Esophagus mucosa (tissue), 1 donor: ENCODE measurements at regions not wholly inside any gene's neighbourhood (a gene's known extent, or its start where the extent isn't known, plus 50 kb on each side); places are given as distances from the start of the nearest gene placed in this dataset.
A peak's percentile ranks its signal among the peaks of the same experiment; 100 is the strongest.
"Not testable (repeated sequence)": the region's sequence is repeated elsewhere in the genome, so short reads cannot be mapped to it uniquely, and the experiment has no call there.

Experiments used
- ATAC-seq: fragments of 200-7000 bp; cut with Tn5 transposase; one replicate; pipeline ENCODE4 v1.9.1; 2020
- donor health status: DM: yes; HTN: yes; CAD: no.

GRCh38 chr2:64795024-64795592, 141.4 kb upstream of the SERTAD2 start:
- ATAC-seq = no peak

GRCh38 chr2:64796926-64797325, 143.2 kb upstream of the SERTAD2 start:
- ATAC-seq = no peak

- ATAC-seq = no peak
Measured at GRCh38 chr2:64797881-64798575, 144.3 kb upstream of the SERTAD2 start.

- ATAC-seq = peak; percentile 26
Measured at GRCh38 chr2:64799592-64800252, 146.0 kb upstream of the SERTAD2 start.

- ATAC-seq = no peak
Measured at GRCh38 chr2:64803776-64804175, 150.1 kb upstream of the SERTAD2 start.

- no peak for ATAC-seq
Measured at GRCh38 chr2:64804651-64805050, 150.9 kb upstream of the SERTAD2 start.

GRCh38 chr2:64807417-64807816, 153.7 kb upstream of the SERTAD2 start:
- ATAC-seq = peak; percentile 92

GRCh38 chr2:64808092-64808491, 154.4 kb upstream of the SERTAD2 start:
- ATAC-seq = no peak

- no peak for ATAC-seq
Measured at GRCh38 chr2:64808754-64809153, 155.0 kb upstream of the SERTAD2 start.

- ATAC-seq = no peak
Measured at GRCh38 chr2:64809216-64809615, 155.5 kb upstream of the SERTAD2 start.

GRCh38 chr2:64812285-64812684, 158.6 kb upstream of the SERTAD2 start:
- ATAC-seq = no peak

GRCh38 chr2:64814007-64814406, 160.3 kb upstream of the SERTAD2 start:
- no peak for ATAC-seq

- ATAC-seq = not testable (repeated sequence)
Measured at GRCh38 chr2:64816526-64816925, 162.8 kb upstream of the SERTAD2 start.

- ATAC-seq = no peak
Measured at GRCh38 chr2:64817453-64817852, 163.7 kb upstream of the SERTAD2 start.

GRCh38 chr2:64818664-64819060, 164.9 kb upstream of the SERTAD2 start:
- no peak for ATAC-seq

GRCh38 chr2:64819361-64819760, 165.6 kb upstream of the SERTAD2 start:
- no peak for ATAC-seq

GRCh38 chr2:64819774-64820688, 166.3 kb upstream of the SERTAD2 start:
- peak; percentile 49 for ATAC-seq

GRCh38 chr2:64820901-64821300, 167.2 kb upstream of the SERTAD2 start:
- peak; percentile 4 for ATAC-seq

- ATAC-seq = no peak
Measured at GRCh38 chr2:64823794-64824193, 165.4 kb upstream of the SLC1A4 start.

GRCh38 chr2:64825831-64826491, 163.2 kb upstream of the SLC1A4 start:
- ATAC-seq = no peak

- no peak for ATAC-seq
Measured at GRCh38 chr2:64826703-64827102, 162.5 kb upstream of the SLC1A4 start.

GRCh38 chr2:64828261-64828660, 160.9 kb upstream of the SLC1A4 start:
- no peak for ATAC-seq
